ENCODE measurements at regions not wholly inside any gene's neighbourhood (a gene's known extent, or its start where the extent isn't known, plus 50 kb on each side); places are given as distances from the start of the nearest gene placed in this dataset.

DNA sequence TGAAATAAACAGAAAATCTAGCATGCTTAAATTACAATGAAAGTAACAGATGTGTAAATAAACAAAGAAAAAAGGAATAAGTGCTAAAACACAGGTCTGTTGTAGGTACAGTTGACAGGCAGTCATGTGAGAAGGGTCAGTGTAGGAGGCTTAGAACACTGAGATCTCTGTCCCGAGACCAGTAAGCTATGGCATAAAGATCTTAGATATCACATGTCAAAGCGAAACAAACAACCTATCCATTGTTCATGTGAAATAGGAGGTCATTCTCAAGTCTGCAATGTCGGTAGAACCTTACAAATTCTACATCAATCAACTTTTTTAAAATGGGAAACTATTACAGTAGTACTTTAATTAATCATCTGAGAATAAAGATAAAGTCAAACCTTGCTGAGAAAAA, 428.9 kb upstream of the ADGRL2 start:
- no peak overlapping the region for H3K27ac ChIP-seq
- no peak overlapping the region for H3K4me3 ChIP-seq
- ATAC-seq (ENCODE audit: insufficient number of reproducible peaks, low FRiP score, low read depth): no peak
- TF ChIP-seq, protein P1, sequence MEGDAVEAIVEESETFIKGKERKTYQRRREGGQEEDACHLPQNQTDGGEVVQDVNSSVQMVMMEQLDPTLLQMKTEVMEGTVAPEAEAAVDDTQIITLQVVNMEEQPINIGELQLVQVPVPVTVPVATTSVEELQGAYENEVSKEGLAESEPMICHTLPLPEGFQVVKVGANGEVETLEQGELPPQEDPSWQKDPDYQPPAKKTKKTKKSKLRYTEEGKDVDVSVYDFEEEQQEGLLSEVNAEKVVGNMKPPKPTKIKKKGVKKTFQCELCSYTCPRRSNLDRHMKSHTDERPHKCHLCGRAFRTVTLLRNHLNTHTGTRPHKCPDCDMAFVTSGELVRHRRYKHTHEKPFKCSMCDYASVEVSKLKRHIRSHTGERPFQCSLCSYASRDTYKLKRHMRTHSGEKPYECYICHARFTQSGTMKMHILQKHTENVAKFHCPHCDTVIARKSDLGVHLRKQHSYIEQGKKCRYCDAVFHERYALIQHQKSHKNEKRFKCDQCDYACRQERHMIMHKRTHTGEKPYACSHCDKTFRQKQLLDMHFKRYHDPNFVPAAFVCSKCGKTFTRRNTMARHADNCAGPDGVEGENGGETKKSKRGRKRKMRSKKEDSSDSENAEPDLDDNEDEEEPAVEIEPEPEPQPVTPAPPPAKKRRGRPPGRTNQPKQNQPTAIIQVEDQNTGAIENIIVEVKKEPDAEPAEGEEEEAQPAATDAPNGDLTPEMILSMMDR (IDR thresholded peaks at IDR 0.05): no peak
- H3K9me3 ChIP-seq: no peaks in the 10 kb centered on the region
- no peak for DNase-seq (ENCODE audit: low spot score)
- H3K36me3 ChIP-seq: no peaks in the 10 kb centered on the region
- H3K27me3 ChIP-seq (replicated peaks; ENCODE audit: insufficient read depth): no peaks in the 10 kb centered on the region
- H3K4me1 ChIP-seq (ENCODE audit: control insufficient read depth in 1 of 2, low read depth in 2 of 2): peaks cover 0 to 12% of the 10 kb centered on the region in 2 donors

DNA sequence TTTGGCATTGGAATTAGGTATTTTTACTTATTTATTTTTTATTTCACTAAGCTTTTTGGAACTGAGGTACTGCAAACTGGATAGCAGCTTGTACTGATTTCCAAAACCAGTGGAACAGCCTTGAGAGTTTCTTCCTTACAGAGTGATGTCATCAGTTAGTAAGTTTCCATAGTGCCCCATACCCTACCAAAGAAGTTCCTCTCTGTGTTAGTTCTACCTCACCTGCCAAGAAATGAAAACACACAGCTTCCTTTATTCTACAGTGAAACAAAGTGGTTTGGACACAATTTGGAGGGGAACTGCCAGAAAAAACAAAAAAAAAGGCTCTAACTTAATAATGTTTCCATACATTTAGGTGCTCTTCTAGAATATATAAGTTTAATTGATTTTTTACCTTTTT, 430.9 kb upstream of the ADGRL2 start:
- Histone ChIP-seq H3K4me1 (ENCODE audit: control insufficient read depth in 1 of 2, low read depth in 2 of 2) (peaks cover 0 to 9% of the 10 kb centered on the region in 2 donors), H3K27ac (no peak overlapping the region), H3K9me3 (no peaks in the 10 kb centered on the region), H3K4me3 (no peak overlapping the region), H3K27me3 (replicated peaks; ENCODE audit: insufficient read depth) (no peaks in the 10 kb centered on the region), H3K36me3 (no peaks in the 10 kb centered on the region)
- DNase-seq (ENCODE audit: low spot score) (no peak), ATAC-seq (ENCODE audit: insufficient number of reproducible peaks, low FRiP score, low read depth) (no peak)
- TF ChIP-seq, protein P1 (IDR thresholded peaks at IDR 0.05): no peak

DNA sequence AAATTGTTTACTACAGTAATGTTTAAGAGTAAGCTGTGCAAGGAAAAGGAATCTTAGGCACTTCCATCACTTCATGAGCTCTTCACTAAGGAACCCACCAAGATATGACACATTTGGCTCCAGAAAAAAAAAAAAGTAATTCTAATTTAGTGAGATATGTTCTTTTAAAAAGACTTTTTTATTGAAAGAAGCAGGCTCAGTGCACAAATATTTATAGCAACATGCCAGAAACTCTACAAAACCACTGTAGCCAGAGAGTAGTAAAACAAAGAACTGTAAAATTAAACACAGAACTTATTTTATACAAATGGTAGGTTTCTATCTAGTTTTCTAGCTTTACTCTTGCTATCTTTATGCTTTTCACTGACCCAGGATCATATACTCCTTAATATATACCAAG, 434.6 kb upstream of the ADGRL2 start:
- no peak for ATAC-seq (ENCODE audit: insufficient number of reproducible peaks, low FRiP score, low read depth)
- Histone ChIP-seq H3K27me3 (replicated peaks; ENCODE audit: insufficient read depth) (no peaks in the 10 kb centered on the region), H3K4me3 (no peak overlapping the region), H3K27ac (no peak overlapping the region), H3K4me1 (ENCODE audit: control insufficient read depth in 1 of 2, low read depth in 2 of 2) (peaks cover 0 to 9% of the 10 kb centered on the region in 2 donors), H3K36me3 (no peaks in the 10 kb centered on the region), H3K9me3 (no peaks in the 10 kb centered on the region)
- TF ChIP-seq, protein P1 (IDR thresholded peaks at IDR 0.05): no peak
- DNase-seq (ENCODE audit: low spot score): no peak

DNA sequence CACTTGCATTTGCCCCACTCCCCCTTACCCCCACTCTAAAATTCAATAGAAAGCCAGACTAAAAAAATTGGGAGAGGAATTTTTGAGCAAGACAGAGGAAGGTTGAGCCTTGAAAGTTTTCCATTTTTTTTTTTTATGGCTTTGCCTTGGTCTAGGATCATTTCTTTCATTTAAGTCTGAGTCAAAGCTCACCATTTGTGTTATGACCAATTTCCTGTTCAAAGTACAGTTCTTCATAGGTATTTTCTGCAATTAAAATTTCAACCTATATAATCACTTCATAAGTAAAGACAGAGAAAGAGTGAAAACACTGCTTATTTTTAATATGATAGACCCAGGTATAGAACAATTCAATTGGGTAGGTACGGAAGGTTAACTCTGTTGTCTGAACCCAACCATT, 436.6 kb upstream of the ADGRL2 start:
- no peaks in the 10 kb centered on the region for H3K9me3 ChIP-seq
- H3K27me3 ChIP-seq (replicated peaks; ENCODE audit: insufficient read depth): no peaks in the 10 kb centered on the region
- TF ChIP-seq, protein P1 (IDR thresholded peaks at IDR 0.05): no peak
- no peak for ATAC-seq (ENCODE audit: insufficient number of reproducible peaks, low FRiP score, low read depth)
- H3K36me3 ChIP-seq: no peaks in the 10 kb centered on the region
- H3K27ac ChIP-seq: no peak overlapping the region
- no peak overlapping the region for H3K4me3 ChIP-seq
- no peak for DNase-seq (ENCODE audit: low spot score)
- H3K4me1 ChIP-seq (ENCODE audit: control insufficient read depth in 1 of 2, low read depth in 2 of 2): peaks cover 0 to 9% of the 10 kb centered on the region in 2 donors

DNA sequence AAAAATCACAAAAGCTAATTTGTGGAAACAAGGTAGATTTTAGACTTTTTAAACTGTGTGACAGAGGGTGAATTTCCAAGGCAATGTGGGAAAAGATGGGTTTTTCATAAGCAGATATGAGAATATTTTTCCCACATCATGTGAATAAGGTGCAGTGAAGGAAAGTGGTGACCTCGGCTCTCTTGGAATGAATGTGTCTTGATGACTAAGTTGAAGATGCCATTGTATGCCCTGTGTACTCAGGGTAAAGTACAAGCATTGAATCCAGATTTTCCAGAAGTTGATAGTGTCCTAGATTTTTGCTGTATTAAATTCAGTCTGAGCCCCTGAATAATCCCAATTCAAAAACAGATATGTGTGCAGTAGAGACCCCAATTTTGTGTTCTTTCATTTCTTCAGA, 442.6 kb upstream of the ADGRL2 start:
- TF ChIP-seq, protein P1 (IDR thresholded peaks at IDR 0.05): no peak
- Histone ChIP-seq H3K4me3 (no peak overlapping the region), H3K9me3 (no peaks in the 10 kb centered on the region), H3K27me3 (replicated peaks; ENCODE audit: insufficient read depth) (no peaks in the 10 kb centered on the region), H3K4me1 (ENCODE audit: control insufficient read depth in 1 of 2, low read depth in 2 of 2) (no peaks in the 10 kb centered on the region), H3K27ac (no peak overlapping the region), H3K36me3 (no peaks in the 10 kb centered on the region)
- no peak for DNase-seq (ENCODE audit: low spot score)
- ATAC-seq (ENCODE audit: insufficient number of reproducible peaks, low FRiP score, low read depth): no peak
